ENCODE measurements at regions not wholly inside any gene's neighbourhood (a gene's known extent, or its start where the extent isn't known, plus 50 kb on each side); places are given as distances from the start of the nearest gene placed in this dataset.

DNA sequence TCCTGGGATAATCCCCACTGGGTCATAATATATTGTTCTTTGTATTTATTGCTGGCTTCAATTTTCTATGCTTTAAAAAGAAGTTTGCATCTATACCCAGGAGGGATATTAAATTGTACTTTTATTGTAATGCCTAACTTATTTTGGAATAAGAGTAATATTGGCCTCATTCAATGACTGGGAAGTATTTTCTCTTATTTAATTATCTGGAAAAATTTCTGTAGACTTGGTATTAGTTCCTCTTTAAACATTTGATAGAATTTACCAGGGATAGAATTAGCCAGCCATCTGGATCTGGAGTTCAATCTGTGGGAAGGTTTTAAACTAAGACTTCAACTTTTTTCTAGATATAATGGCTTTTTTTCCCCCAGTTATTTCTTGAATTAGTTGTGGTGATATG lies 115.2 kb upstream of the ZNF32 start:
- TF ChIP-seq, protein P1, sequence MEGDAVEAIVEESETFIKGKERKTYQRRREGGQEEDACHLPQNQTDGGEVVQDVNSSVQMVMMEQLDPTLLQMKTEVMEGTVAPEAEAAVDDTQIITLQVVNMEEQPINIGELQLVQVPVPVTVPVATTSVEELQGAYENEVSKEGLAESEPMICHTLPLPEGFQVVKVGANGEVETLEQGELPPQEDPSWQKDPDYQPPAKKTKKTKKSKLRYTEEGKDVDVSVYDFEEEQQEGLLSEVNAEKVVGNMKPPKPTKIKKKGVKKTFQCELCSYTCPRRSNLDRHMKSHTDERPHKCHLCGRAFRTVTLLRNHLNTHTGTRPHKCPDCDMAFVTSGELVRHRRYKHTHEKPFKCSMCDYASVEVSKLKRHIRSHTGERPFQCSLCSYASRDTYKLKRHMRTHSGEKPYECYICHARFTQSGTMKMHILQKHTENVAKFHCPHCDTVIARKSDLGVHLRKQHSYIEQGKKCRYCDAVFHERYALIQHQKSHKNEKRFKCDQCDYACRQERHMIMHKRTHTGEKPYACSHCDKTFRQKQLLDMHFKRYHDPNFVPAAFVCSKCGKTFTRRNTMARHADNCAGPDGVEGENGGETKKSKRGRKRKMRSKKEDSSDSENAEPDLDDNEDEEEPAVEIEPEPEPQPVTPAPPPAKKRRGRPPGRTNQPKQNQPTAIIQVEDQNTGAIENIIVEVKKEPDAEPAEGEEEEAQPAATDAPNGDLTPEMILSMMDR (IDR thresholded peaks at IDR 0.05): no peak
- no peak for TF ChIP-seq POLR2A (IDR thresholded peaks at IDR 0.05)
